ENCODE measurements at regions not wholly inside any gene's neighbourhood (a gene's known extent, or its start where the extent isn't known, plus 50 kb on each side); places are given as distances from the start of the nearest gene placed in this dataset.
A peak's percentile ranks its signal among the peaks of the same experiment; 100 is the strongest.

DNA sequence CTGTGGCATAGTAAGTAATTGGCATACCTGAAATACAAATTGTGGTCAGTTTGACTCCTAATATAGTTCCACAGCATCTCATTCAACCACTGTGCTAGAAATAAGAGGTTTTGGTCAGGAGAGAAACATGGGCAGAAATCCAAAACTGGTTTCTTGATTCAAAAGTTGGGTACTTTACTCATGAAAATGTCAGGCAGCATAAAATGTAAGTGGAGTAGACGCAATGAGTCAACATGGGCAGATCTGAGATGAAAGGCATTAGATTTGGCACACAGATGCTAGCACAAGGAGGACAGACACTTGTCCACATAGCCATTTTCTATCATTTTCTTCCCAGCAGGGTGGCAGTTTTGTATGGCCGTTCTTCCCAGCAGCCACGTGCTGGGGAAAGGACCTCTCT is 255.8 kb upstream of the CDIN1 start:
- no peak for DNase-seq

DNA sequence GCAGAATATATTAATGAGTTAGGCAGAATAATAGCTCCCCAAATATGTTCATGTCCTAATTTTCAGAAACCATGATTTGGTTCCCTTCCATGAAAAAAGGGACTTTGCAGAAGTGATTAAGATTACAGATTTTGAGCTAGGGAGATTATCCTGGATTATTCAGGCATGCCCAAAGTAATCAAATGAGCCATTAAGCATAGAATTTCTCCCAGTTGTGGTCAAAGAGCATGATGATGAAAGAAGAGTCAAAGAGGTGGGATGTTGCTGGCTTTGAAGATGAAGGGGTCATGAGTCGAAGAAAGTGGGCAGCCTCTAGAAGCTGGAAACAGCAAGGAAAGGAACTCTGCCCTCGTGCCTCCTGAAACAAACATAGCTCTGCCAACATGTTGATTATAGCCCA is 254.2 kb upstream of the CDIN1 start:
- DNase-seq: no peak

DNA sequence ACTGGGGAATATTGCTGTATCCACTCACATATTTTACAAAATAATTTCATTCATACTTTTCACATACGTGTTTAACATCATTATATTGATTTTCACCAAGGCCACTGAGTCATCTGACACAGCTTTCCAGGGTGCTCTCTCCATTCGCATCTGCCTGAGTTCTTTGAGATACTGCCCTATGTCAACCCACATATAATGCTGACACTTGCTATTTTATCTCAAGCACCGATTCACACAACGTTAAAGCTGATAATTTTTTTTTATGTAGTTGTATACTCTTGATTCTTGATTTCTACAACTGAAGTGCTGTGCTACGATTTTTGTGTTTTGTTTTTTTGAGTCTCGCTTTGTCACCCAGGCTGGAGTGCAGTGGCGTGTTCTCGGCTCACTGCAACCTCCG is 249.8 kb upstream of the CDIN1 start:
- no peak for DNase-seq

DNA sequence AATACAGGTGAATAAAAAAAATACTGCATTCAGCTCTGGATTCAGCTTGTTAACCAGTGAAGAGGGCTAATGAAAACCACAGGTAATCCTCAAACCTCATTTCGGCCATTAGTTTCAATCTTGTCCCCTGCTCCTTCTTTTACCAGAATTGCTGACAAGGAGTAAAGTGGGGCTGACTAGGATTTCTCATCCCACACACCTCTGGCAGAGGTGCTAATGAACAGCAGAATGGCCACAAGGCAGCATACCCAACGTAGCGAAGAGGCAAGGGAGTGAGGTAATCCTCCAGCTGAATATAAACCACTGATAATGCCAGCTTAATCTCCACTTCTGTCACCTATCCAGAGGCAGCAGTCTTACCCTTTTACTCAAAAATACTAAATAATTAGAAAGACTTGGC is 248.8 kb upstream of the CDIN1 start:
- DNase-seq: no peak

DNA sequence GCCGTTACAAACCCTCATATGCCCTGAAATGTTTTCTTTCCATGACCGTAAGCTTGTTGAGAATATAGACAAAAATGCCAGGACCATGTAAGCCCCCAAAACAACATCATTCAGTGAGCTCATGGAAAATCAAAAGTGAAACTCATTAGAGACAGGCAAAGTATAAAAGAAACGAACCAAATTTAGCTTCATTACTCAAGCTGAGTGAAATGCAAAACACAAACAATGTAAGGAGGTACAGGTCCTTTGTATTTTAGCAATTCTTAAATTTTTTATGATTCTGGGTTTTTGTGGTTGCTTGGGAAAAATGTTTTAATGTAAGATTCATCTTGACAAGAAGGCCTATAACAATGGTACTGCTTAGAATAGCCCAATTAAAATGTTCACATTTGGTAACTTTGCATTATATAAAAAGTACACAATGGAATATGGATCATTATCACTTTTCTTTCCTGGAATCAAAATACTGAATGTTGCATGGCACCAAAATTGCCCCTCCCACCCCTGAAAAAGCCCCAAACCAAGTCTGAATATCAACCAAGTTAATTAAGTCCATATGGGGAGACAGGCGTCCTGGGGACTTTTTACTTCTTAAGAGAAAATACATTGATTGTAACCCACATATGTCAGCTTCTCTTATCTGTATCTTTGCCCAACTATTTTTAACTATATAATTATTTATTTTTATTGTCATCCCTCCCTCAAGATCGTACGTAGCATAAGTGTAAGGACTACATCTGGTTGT is 247.7 kb upstream of the CDIN1 start:
- DNase-seq: no peak

DNA sequence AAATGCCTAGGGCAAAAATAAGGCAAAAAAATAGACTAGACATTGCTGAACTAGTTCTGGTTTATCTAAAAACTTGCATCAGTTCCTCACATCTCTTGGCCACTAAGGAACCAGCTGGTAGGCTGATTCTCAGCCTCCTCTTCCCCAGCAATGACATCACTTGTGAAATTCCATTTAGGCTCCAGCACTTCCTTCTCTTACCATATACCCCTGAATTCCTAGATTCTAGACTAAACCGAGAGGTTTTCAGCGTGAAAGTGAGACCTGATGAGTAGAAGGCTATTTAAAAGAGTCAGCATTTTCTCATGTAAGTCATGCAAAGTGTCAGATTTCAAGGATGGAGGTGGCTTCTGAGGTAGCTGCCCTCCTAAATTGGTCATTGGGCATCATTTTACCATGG is 247.1 kb upstream of the CDIN1 start:
- no peak for DNase-seq

DNA sequence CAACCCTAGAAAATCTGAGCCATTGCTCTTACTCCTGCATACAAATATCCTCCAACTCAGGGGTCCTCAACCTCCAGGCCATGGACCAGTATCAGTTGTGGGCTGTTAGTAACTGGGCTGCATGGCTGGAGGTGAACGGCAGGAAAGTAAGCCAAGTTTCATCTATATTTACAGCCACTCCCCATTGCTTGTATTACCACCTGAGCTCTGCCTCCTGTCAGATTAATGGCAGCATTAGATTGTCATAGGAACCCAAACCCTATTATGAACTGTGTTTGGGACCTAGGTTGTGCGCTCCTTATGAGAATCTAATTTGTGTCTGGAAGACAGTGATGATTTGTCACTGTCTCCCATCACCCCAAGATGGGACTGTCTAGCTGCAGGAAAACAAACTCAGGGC is 246.5 kb upstream of the CDIN1 start:
- DNase-seq: no peak

DNA sequence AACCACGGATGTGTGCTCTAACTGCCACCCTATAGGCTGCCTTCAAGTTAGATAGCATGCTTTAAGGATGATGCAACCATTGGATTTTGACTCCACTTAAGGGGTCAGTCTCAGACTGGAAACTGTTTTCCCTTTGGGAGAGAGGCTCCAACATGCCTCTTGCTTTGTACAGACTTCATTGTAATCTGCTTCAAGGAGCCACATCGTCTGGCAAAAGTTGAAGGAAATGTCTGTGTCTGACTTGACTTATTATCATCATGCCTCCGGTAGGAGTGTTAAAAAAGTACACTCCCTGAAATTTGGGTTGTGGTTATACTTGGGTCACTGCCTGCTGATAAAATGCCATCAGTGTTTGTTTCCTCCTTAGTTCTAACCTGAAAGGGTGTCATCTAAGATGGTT is 245.4 kb upstream of the CDIN1 start:
- peak; percentile 19 for DNase-seq

DNA sequence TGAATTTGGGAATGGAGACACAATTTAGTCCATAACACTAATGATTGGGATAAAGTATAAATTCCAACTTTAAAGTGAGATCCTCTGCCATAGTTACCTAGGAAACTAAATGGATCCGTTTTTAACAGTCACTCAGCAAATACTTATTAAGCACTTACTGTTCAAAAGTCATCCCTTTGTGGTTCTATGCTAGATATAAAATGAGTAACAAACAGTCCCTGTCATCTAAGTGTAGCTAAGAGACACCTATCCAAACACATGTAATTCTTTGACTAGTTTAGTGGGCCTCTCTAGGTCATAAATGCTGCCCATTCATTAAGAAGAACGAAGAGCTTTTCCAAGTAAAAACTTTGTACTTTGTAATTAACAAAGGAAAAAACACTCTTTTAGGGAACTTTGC is 244.2 kb upstream of the CDIN1 start:
- DNase-seq: no peak

DNA sequence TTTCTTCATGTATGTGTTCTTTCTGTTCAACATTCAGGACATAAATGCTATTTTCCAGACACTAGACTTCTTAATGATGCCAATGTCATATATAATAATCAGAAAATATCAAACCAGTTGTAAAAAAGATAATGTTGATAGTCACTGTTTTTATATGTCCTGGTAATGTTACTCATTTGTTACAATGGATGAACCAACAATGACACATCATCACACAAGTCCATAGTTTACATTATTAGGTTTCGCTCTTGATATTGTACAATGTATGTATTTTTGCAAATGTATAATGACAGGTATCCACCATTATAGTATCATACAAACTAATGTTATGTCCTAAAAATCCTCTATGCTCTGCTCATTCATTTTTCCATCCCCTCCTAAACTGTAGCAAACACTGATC is 243.8 kb upstream of the CDIN1 start:
- no peak for DNase-seq

DNA sequence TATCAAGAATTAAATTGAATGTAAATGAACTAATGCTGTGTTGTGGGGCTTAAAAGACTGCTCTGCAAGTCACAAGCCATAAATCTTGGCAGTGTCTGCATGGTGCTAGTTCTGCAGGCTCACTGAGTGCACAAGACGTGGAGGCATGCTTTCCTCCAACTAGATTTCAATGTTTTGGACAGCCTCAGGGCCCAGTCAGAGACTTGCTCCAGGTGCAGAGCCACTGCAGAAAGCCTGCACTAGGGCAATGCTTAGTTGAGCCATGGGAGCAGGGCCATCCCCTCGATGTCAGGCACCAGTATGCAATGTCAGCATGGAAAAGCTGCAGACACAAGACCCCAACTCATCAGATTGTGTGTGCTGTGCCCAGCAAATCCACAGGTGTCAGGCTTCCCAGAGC is 234.5 kb upstream of the CDIN1 start:
- no peak for DNase-seq

DNA sequence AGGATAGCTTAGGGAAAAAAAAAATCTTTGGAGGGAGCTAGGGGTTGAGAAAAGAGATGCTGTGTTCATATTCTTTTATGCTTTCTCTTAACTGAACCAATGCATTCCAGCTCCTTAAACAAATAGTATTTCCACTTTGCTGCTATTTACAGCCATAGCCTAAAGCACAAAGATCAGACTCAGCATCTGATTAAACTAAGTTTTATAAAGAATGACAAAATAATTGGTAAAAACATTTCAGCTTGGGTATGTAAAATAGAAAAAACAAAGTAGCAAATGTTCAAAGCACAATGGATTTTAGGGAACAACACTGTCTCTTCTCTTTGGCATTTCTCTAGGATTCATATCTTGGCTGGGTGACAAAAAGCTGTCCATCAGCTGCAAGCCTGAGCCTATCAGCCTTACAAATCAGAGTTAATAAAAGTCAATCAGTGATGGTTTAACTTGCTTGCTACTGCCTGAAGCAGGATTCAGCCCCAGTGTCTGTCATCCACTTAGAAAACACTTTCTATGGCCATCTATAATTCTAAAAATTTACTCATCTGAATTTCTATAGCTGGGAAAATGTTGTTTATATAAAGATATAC is 232.1 kb upstream of the CDIN1 start:
- DNase-seq: no peak

DNA sequence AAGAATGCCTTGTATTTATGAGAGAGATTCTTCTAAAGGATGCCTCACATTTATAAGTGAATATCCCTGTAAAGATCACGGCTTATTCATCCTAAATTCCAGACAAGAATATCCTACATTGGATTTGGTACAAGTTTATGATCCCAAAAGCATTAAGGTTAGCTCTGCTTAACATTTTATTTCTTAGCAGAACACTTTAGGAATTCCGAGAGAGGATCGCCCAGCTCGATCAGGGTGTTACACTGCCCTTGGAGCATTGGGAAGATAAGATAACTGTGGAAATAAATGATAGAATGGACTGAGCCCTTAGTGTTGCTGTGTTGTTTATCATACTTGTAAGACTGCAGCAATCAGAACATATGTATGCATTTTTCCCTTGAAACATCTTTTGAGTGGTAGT is 223.0 kb upstream of the CDIN1 start:
- no peak for DNase-seq

DNA sequence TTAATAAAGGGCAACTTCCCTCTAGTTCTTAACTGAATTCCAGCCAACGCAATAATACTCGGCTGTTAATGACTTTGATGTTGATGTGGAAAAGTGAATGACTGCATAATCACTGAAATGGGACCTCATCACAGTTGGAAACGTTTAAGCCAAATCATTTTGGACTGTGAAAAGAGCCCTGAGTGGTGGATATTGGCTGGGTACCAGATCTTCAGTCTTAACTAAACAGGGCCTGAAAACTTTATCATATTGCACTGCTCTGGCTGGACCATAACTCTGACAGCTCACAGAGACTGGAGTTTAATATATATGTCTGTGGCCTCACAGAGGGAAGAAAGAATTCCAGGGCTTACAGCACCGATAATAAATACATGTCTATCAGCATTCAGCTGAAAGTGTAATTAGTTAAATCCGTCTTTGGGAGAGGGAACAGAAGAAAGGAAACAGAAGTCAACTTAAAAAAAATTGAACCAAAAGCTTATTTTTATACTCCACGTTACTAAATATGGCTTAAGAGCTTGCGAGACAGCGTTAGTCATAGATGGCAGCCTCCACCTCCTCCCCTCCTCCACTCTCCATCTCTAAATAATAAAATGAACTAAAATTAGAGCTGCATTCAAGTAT is 222.3 kb upstream of the CDIN1 start:
- DNase-seq: peak; percentile 78

DNA sequence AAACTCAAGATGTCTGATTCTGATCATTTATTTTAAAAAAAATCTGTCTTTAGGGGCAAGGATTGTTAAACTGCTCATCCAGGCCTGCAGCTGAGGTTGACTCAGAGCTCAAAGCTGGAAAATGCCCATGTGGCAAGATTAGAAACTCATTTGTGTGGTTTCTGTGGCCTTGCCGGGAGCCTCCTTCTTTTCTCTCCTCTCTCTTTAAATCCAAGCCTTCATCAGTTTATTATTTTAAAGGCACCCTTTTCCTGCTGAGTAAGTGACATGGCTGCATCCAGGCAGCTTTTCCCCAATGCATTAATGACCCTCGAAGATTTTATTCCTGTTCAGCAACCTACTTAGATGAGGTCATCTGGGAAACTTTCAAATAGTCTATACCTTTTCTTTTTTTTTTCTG is 221.3 kb upstream of the CDIN1 start:
- DNase-seq: peak; percentile 70

DNA sequence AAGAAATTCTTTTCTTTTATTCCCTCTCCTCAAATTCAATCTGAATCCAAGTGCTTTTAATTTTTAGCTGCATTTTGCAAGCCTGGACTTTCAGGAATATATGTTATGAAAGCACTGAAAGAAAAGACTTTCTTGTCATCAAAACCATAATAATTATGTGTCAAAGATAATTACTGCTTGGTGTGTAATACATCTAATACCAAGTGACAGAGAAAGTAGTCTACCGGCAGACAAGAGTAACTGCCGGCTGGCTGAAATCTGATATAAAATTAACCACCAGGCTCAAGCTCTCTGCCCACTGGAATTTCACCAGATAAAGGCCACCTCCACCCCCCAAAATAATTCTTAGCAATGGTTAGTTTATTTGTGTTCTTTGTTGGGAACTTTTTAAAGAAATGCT is 220.9 kb upstream of the CDIN1 start:
- DNase-seq: no peak

DNA sequence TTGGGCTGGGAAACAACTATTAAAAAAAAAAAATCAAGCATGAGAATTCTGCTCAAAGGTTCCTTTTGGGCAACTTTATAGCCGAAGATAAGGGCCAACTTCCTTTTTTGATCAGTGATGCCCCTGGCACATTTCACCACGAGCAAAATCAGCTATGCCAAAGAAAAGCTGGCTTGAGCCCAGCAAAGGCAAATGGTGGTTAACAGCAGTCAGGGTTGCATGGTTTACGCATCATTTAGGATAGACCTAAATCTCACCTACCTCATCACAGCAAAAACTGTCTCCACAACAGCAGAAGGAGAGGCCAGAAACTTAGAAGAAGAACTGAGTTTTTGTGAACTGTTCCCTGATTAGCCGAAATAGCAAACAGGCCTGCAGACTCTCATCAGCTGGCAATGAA is 220.1 kb upstream of the CDIN1 start:
- no peak for DNase-seq

DNA sequence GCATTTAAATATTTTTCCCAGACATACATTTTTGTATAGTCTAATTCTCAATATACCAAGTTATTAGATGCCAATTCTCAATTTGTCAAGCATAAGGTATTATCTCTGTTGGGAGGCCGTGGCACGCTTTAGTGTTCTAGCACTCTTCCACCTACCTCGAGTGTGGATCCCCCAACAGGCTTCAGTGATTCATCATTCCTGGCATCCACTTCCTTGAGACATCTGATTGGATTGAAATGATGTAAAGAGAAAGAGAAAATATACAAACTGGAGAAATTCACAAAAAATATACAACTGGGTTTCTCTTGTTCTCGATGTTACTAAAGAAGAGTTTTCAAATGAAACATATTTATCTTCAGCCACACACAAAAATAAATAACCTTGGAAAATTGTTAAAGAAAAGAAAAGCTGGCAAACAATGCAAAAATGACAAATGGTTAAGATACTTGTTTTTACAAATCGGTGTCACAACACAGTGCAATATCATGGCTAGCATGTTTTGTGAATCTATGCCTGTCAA is 218.0 kb upstream of the CDIN1 start:
- DNase-seq: no peak

DNA sequence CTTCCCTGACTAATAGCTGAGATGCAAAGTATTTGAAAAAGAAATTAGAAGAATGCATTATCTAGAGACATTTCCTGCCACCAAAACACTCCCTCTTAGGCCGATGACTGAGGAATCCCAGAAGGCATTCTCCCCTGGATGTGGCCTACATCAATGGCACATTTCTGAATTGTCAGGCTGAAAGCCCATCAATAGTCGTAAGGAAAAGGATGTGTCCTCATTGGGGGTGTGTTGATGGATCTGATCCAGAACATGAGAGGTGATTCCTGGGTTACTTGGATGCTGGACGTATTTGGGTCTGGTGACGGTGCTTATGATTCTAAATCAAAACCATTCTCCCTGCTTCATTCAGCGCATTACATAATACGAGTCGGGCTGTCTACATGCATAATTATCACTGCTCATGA is 216.9 kb upstream of the CDIN1 start:
- DNase-seq: no peak

DNA sequence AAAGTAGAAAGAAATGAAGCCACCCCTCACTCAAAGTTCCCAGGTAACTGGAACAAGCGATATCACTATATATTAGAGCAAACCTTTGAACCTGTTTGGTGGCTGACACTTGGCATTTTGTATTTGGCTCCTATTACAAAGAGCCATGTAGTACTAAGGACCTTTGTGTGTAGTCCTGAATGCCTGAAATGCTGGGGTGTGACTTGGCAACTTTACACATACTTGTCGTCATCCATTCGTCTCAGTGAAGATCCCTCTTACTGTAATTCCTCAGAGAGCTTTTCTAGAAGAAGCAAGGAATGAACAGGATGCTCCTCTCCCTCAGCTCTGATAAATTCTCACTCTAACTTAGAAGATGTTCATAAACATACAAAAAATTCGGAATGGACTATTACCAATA is 216.1 kb upstream of the CDIN1 start:
- DNase-seq: no peak

DNA sequence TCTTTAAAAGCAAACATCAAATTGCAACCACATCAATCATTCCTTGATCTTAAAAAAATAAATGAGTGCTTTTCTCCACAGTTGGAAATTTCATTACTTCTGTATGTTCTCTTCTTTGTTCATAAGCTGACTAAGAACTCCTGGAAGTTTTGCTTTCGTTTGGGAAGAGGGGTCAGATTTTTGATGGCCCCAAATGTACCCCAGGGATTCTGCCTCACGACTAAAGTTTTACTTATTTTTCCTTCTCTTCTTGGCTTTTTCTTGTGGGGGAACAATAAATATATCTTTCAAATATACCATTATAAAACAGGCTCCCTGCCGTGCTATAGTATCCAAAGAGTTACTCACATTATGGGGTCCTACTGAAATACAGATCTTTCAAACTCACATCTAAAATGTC is 215.0 kb upstream of the CDIN1 start:
- no peak for DNase-seq

DNA sequence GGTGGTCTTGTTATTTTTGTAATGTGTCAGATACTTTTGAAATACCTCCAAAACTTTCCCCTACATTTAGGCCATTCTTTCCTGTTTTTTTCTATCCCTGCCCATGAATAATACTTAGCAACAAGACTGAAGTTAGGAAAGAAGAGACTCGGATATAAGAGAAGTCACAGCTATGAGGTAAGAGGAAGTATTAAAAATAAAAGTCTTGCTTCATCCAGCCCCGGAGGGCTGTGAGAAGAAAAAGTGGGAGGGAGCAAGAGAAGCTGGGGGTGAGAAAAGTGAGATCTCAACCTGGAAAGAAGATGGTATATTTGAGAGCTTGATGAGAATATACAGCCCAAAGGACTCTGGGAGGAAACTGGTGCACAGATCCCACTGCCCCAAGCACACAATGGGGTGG is 213.5 kb upstream of the CDIN1 start:
- peak; percentile 82 for DNase-seq

DNA sequence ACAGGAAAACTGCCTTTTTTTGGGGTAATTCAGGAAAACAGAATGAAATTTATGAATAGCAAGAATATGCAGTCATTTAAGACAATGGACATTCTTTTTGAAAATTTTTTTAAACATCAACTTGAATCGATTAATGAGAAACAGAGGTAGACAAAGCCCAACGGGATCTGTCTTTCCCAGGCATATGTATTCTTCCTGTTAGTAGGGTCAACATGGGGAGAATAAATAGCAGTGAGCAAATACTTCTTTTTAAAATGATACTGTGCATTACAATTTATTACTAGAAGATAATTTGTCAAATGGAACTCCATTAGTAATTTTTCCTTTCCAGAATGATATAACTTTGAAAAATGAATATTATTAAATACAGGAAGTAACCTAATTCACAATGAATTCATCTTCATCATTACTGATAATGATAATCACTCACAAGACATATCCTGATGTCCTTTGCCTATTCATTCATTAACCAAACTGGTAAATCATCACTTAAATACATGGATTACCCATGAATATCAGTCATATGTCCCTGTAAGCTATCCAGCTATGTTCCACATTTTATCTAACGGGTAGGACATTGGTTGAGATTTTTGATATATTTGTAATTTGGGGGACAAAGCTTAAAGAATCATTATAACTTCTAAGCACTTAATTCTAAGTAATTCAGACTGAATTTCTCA is 209.2 kb upstream of the CDIN1 start:
- no peak for DNase-seq

DNA sequence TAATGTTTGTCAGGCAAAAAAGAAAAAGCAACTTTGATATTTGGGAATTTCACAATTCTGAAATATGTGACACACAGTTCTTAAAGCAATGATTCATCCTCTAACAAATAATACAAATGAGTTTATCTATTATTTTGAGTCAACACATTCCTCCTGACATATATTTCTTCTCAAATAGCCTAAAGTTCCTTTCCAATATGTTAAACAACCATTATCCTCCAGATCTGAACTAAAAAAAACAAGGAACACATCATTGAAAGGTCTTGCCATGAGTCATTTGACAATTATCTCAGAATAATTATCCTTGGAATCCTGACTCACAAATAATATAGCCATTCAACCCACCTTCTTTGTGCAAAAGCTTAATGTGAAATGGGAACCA is 208.7 kb upstream of the CDIN1 start:
- DNase-seq: no peak

All from MV-4-11 (cell line).